ENCODE measurements at regions not wholly inside any gene's neighbourhood (a gene's known extent, or its start where the extent isn't known, plus 50 kb on each side); places are given as distances from the start of the nearest gene placed in this dataset.

DNA sequence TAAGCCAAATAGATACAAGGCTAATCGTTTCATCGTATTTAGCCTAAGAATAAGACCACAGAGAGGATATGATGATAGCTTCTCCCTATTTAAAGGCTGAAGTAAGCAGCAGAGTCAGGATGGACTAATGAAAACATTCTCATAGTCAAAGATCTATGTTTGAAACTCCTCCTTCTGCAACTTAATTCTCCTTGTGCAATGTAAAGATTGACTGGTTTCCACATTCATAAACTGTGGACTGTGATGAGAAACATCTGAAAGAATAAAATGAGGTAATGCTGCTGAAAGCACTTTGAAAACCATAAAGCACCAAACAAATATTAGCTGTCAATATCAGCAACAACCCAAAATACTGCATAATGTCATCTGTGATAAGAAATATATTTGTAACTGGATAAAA is 361.9 kb downstream of the CSNK1G3 start:
- Histone ChIP-seq H2AFZ (ENCODE audit: insufficient read depth, low read depth, low read length, poor library complexity, severe bottlenecking) (no peak overlapping the region), H3K4me3 (ENCODE audit: control extremely low read depth in 1 of 5, extremely low read depth in 1 of 5, insufficient read depth in 1 of 5, low read depth in 2 of 5, low read length in 4 of 5) (no peak overlapping the region), H3K9ac (ENCODE audit: low read length) (no peak overlapping the region), H3K9me3 (ENCODE audit: control extremely low read depth in 1 of 3, control insufficient read depth in 2 of 3, insufficient read depth in 1 of 3, low read length in 2 of 3) (peaks cover 0 to 3% (median 0%) of the 10 kb centered on the region in 3 donors), H4K20me1 (ENCODE audit: control insufficient read depth, insufficient read depth, low read length, poor library complexity, severe bottlenecking) (no peaks in the 10 kb centered on the region), H3K36me3 (replicated peaks in 1 of 2; ENCODE audit: control extremely low read depth in 1 of 2, control insufficient read depth in 1 of 2, extremely low read depth in 1 of 2, insufficient read depth in 2 of 2, low read length in 1 of 2) (no peaks in the 10 kb centered on the region), H3K27ac (ENCODE audit: low read length in 2 of 2) (no peak overlapping the region), H3K27me3 (replicated peaks in 1 of 4; ENCODE audit: control extremely low read depth in 1 of 4, control insufficient read depth in 3 of 4, insufficient read depth in 4 of 4, low read length in 3 of 4) (no peaks in the 10 kb centered on the region), H3K4me1 (ENCODE audit: control insufficient read depth in 2 of 2, insufficient read depth in 2 of 2, low read length in 2 of 2) (no peaks in the 10 kb centered on the region), H3K79me2 (ENCODE audit: control insufficient read depth, insufficient read depth, low read length) (no peaks in the 10 kb centered on the region), H3K4me2 (replicated peaks; ENCODE audit: low read depth, low read length, poor library complexity, severe bottlenecking) (no peak overlapping the region)
- peaks cover 5% of the 10 kb centered on the region for H3K4me1 Mint-ChIP-seq
- H3K4me3 Mint-ChIP-seq: no peak overlapping the region
- peaks cover 4% of the 10 kb centered on the region for H3K27me3 Mint-ChIP-seq
- ChIA-PET CTCF (no interaction called here), POLR2A (no interaction called here)
- no peak for DNase-seq
- WGBS (ENCODE audit: insufficient coverage): no CpG with 5 or more reads among the region's 2 CpGs
- no peak overlapping the region for H3K27ac Mint-ChIP-seq
- intact Hi-C loops (cut with micrococcal nuclease): no loop called here
- no peak for TF ChIP-seq EZH2 (IDR thresholded peaks at IDR 0.05; ENCODE audit: borderline replicate concordance, insufficient read depth, low read depth, low read length, poor library complexity, severe bottlenecking)
- TF ChIP-seq, protein P1, sequence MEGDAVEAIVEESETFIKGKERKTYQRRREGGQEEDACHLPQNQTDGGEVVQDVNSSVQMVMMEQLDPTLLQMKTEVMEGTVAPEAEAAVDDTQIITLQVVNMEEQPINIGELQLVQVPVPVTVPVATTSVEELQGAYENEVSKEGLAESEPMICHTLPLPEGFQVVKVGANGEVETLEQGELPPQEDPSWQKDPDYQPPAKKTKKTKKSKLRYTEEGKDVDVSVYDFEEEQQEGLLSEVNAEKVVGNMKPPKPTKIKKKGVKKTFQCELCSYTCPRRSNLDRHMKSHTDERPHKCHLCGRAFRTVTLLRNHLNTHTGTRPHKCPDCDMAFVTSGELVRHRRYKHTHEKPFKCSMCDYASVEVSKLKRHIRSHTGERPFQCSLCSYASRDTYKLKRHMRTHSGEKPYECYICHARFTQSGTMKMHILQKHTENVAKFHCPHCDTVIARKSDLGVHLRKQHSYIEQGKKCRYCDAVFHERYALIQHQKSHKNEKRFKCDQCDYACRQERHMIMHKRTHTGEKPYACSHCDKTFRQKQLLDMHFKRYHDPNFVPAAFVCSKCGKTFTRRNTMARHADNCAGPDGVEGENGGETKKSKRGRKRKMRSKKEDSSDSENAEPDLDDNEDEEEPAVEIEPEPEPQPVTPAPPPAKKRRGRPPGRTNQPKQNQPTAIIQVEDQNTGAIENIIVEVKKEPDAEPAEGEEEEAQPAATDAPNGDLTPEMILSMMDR (IDR thresholded peaks at IDR 0.05): no peak
- ATAC-seq (ENCODE audit: low read depth): no peak
- no peaks in the 10 kb centered on the region for H3K9me3 Mint-ChIP-seq (ENCODE audit: insufficient read depth)

DNA sequence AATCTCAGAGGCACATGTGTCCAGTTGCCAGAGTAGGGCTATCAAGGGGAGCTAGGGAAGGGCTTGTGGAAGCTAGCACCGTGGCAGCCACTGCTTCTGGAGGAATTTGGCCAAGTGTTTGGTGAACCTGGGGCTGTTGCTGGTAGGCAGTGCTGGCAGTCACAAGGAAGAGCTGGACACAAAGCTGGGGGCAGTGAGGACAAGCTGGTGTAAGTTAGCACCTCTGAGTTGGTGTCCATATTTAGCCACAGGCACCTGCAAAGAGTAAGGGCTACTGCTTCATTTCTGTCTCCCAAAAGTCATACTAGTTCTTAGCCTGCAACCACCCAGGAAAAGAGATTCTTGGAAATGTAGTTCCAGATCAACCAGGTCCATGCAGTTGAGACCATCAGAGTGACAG is 359.4 kb downstream of the CSNK1G3 start:
- no peaks in the 10 kb centered on the region for H3K9me3 Mint-ChIP-seq (ENCODE audit: insufficient read depth)
- WGBS (ENCODE audit: insufficient coverage): 88% methylated on average over 1 of the region's 1 CpG
- TF ChIP-seq, protein P1 (IDR thresholded peaks at IDR 0.05): no peak
- no peak for TF ChIP-seq EZH2 (IDR thresholded peaks at IDR 0.05; ENCODE audit: borderline replicate concordance, insufficient read depth, low read depth, low read length, poor library complexity, severe bottlenecking)
- Histone ChIP-seq H3K79me2 (ENCODE audit: control insufficient read depth, insufficient read depth, low read length) (no peaks in the 10 kb centered on the region), H3K4me2 (replicated peaks; ENCODE audit: low read depth, low read length, poor library complexity, severe bottlenecking) (no peak overlapping the region), H2AFZ (ENCODE audit: insufficient read depth, low read depth, low read length, poor library complexity, severe bottlenecking) (no peak overlapping the region), H3K36me3 (replicated peaks in 1 of 2; ENCODE audit: control extremely low read depth in 1 of 2, control insufficient read depth in 1 of 2, extremely low read depth in 1 of 2, insufficient read depth in 2 of 2, low read length in 1 of 2) (no peaks in the 10 kb centered on the region), H3K27ac (ENCODE audit: low read length in 2 of 2) (no peak overlapping the region), H3K4me3 (ENCODE audit: control extremely low read depth in 1 of 5, extremely low read depth in 1 of 5, insufficient read depth in 1 of 5, low read depth in 2 of 5, low read length in 4 of 5) (no peak overlapping the region), H3K4me1 (ENCODE audit: control insufficient read depth in 2 of 2, insufficient read depth in 2 of 2, low read length in 2 of 2) (no peaks in the 10 kb centered on the region), H3K9ac (ENCODE audit: low read length) (no peak overlapping the region), H4K20me1 (ENCODE audit: control insufficient read depth, insufficient read depth, low read length, poor library complexity, severe bottlenecking) (no peaks in the 10 kb centered on the region), H3K27me3 (replicated peaks in 1 of 4; ENCODE audit: control extremely low read depth in 1 of 4, control insufficient read depth in 3 of 4, insufficient read depth in 4 of 4, low read length in 3 of 4) (no peaks in the 10 kb centered on the region), H3K9me3 (ENCODE audit: control extremely low read depth in 1 of 3, control insufficient read depth in 2 of 3, insufficient read depth in 1 of 3, low read length in 2 of 3) (no peaks in the 10 kb centered on the region)
- CTCF ChIA-PET: no interaction called here
- no peak overlapping the region for H3K4me3 Mint-ChIP-seq
- DNase-seq (no peak), ATAC-seq (ENCODE audit: low read depth) (no peak)
- no peak overlapping the region for H3K27ac Mint-ChIP-seq
- peaks cover 5% of the 10 kb centered on the region for H3K4me1 Mint-ChIP-seq
- POLR2A ChIA-PET: no interaction called here
- H3K27me3 Mint-ChIP-seq: peaks cover 4% of the 10 kb centered on the region
- intact Hi-C loops (cut with micrococcal nuclease): no loop called here
